Heart left ventricle (tissue), 16 donors: ENCODE measurements at regions not wholly inside any gene's neighbourhood (a gene's known extent, or its start where the extent isn't known, plus 50 kb on each side); places are given as distances from the start of the nearest gene placed in this dataset.

Experiments
- ATAC-seq, 4 donors: fragments of 200-7000 bp; cut with Tn5 transposase; one replicate each; pipeline ENCODE4 v1.9.1; 2020 to 2022; ENCODE audit warnings: moderate library complexity in 4 of 4, mild to moderate bottlenecking in 3 of 4, moderate number of reproducible peaks in 1 of 4
- DNase-seq, 5 donors: peaks; one replicate each; pipeline ENCODE4 v3.0.0-alpha.2; 2020
- H3K27ac ChIP-seq, 12 donors: fragments of 200-600 bp; sonication (generic) in 4 of 12; one replicate each; pipeline versions ENCODE4 v1.5.0 to v1.8.0; 2016 to 2022; ENCODE audit warnings: mild to moderate bottlenecking in 2 of 12
- H3K27me3 ChIP-seq, 9 donors: fragments of 200-600 bp; sonication (generic) in 2 of 9; one replicate each; pipeline versions ENCODE4 v1.5.1 to v1.8.0; 2016 to 2022; ENCODE audit warnings: mild to moderate bottlenecking in 3 of 9
- H3K36me3 ChIP-seq, 9 donors: fragments of 200-600 bp; sonication (generic) in 2 of 9; one replicate each; pipeline versions ENCODE4 v1.5.0 to v1.8.0; 2018 to 2022; ENCODE audit warnings: mild to moderate bottlenecking in 2 of 9
- H3K4me1 ChIP-seq, 12 donors: fragments of 200-600 bp; sonication (generic) in 4 of 12; one replicate each; pipeline versions ENCODE4 v1.5.0 to v1.8.0; 2016 to 2022; ENCODE audit warnings: mild to moderate bottlenecking in 3 of 12
- H3K4me3 ChIP-seq, 12 donors: fragments of 200-600 bp; sonication (generic) in 4 of 12; one replicate each; pipeline versions ENCODE4 v1.5.0 to v1.8.0; 2017 to 2022; ENCODE audit warnings: mild to moderate bottlenecking in 9 of 12, moderate library complexity in 4 of 12
- H3K9me3 ChIP-seq, 12 donors: fragments of 200-600 bp; sonication (generic) in 4 of 12; one replicate each; pipeline versions ENCODE4 v1.5.0 to v1.8.0; 2016 to 2022; ENCODE audit warnings: mild to moderate bottlenecking in 1 of 12
- POLR2A ChIP-seq, 2 donors: fragments of 450-650 bp; IDR thresholded peaks; one replicate each; pipeline ENCODE4 v1.6.1; 2017; ENCODE audit warnings: antibody characterized with exemption in 2 of 2, mild to moderate bottlenecking in 2 of 2, moderate library complexity in 2 of 2
- WGBS, 4 donors: extraction: QIAGEN DNeasy Blood & Tissue Kit in 2 of 4; methylation state at CpG; one replicate each; pipeline versions ENCODE4 v1.1.5 to v1.1.7; 2013 to 2018; 5-methylcytosine and 5-hydroxymethylcytosine counted together
- intact Hi-C, 10 donors: fragments of 100-400 bp; cut with DNase I; formaldehyde crosslinking; loops; one replicate each; pipeline versions ENCODE4 v1.11.1 to v1.14.2; 2022
- TF ChIP-seq, protein P1 (sequence below), 12 donors: fragments of 200-600 bp; sonication (generic) in 4 of 12; IDR thresholded peaks; one replicate each; pipeline versions ENCODE4 v1.5.0 to v1.8.0; 2018 to 2022; ENCODE audit warnings: antibody characterized with exemption in 12 of 12, mild to moderate bottlenecking in 5 of 12
- donor health status: ischemic (EF 13 %, LVEDD 7.1; RV severe dilation, severe dysfunction).
- donor health status: healthy with polysubstance abuse.
- donor health status: DM: no; HTN: yes; CAD: no.
- donor health status: DM: no; HTN: no; CAD: no.
- donor health status: ischemic (EF 25% LVEDD 6.9; RV normal size, moderate dysfunction).
- donor health status: ischemic (EF 25% LVEDD 5.7; RV mildly dilated, moderate dysfunction).
- donor health status: healthy.
- donor health status: DM: yes; HTN: yes; CAD: no.
- donor health status: ischemic (EF 35%, LVEDD 5.7; RV mildly dilated, moderate dysfunction).
- donor health status: nonischemic (EF 11% LVEDD 7.7; RV severe dilation, severe dysfunction).
- donor health status: DM: yes; HTN: yes; CAD: no.
- donor health status: PGD.
- donor health status: ischemic (EF 29% LVEDD 5.4; RV normal size, mild dysfunction).
- donor health status: nonischemic (EF 23%, LVEDD 6.1; RV moderate dilation, normal function).

DNA sequence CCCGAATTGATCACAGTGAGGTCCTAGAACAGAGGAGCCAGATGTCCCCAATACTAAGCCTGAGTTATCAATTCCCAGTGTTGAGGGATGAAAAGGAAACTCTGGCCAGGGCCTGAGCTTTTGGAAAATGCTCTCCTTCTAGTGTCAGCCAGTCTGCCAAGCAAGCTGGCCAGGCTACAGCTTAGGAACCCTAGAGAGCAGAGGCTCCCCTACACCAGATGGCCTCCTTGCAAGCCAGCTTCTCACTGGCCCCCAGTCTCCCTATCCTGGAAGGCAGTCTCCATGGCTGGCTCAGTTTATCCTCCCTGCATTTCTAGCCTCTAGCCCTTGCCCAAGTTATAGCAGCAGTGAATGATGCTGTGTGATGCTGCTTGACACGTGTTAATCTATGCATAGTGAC is 204.7 kb upstream of the WWC1 start:
- intact Hi-C loops = no loop called here
- TF ChIP-seq POLR2A (IDR thresholded peaks at IDR 0.05) = no peak
- TF ChIP-seq, protein P1, sequence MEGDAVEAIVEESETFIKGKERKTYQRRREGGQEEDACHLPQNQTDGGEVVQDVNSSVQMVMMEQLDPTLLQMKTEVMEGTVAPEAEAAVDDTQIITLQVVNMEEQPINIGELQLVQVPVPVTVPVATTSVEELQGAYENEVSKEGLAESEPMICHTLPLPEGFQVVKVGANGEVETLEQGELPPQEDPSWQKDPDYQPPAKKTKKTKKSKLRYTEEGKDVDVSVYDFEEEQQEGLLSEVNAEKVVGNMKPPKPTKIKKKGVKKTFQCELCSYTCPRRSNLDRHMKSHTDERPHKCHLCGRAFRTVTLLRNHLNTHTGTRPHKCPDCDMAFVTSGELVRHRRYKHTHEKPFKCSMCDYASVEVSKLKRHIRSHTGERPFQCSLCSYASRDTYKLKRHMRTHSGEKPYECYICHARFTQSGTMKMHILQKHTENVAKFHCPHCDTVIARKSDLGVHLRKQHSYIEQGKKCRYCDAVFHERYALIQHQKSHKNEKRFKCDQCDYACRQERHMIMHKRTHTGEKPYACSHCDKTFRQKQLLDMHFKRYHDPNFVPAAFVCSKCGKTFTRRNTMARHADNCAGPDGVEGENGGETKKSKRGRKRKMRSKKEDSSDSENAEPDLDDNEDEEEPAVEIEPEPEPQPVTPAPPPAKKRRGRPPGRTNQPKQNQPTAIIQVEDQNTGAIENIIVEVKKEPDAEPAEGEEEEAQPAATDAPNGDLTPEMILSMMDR (IDR thresholded peaks at IDR 0.05) = no peak
- H3K36me3 ChIP-seq = peaks cover 0 to 13% (median 0%) of the 10 kb centered on the region in 9 donors
- no peak overlapping the region for H3K27ac ChIP-seq
- no peak overlapping the region for H3K4me3 ChIP-seq
- DNase-seq = no peak
- H3K4me1 ChIP-seq = peaks cover 0 to 27% (median 4%) of the 10 kb centered on the region in 12 donors
- 48 to 68% (median 59%) methylated on average over 2 of the region's 2 CpGs for whole genome bisulfite sequencing, 4 donors
- H3K9me3 ChIP-seq = peaks cover 0 to 1% (median 0%) of the 10 kb centered on the region in 12 donors
- ATAC-seq = peak in 3 of 4 donors; percentile 29 to 33 (median 30)
- no peaks in the 10 kb centered on the region for H3K27me3 ChIP-seq

DNA sequence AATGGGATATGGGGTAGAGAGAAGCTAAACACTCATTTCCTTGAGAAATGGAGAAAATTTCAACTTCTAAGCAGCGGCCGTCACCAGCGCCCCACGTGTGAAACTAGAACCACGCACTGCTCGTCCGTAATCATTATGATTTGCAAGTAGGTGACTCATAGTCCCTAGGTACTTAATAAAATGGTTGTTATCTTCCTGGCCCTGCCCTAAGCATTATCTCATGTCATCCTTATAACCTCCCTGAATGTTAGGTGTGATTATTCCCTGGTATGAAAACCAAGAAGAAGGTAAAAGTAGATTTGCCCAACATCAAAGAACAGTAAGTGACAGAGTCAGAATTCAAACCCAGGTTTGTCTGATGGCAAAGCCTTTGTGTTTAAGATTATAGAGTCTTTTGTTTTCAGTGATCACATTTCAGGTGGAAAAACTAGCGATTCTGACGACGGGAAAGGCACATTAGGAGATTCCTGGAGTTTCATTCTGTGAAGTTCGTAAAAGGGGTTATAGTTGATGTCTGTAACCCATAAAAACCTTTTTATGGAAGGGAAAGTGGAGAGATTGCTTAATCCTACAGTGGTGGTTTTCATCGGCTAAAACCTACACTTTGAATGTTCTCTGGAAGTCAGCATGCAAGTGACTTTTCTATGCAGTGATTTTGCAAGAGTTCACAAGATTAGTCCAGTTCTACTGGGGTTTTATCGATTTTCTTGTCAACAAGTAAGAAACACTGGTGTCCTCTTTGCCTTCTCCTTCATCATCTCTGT is 202.9 kb upstream of the WWC1 start:
- H3K4me3 ChIP-seq = no peak overlapping the region

DNA sequence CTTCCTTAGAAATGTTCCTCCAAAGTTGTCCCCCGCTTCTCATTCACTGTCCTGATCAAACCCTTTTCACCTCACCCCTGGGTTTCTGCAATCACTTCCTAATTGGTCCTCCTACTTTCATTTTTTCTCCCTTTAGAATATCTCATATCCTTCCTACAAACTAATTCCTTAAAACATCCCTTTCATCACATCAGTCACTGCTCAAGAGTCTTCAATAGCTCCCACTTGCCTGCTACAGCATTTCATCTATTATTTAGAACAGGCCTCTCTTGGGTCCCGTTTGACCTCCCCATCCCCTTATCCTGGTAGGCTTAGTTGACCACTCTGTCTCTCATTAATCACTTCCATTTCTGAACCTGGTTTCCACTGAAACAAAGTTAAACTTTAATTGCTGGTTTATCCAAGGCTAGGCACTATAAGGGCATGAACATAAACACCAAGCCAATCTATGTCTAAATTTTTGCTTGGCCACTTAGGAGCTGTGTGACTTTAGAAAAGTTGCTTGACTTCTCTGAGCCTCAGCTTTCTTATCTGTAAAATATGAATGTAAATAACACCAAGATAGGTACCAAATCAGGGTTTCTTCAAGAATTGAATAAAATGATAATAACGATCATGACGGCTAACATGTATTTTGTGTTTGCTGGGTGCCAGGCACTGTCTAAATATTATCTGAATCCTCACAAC is 202.1 kb upstream of the WWC1 start:
- no peak for DNase-seq
- intact Hi-C loops = no loop called here
- peaks cover 0 to 27% (median 0%) of the 10 kb centered on the region in 9 donors for H3K36me3 ChIP-seq
- H3K4me3 ChIP-seq = no peak overlapping the region
- no peaks in the 10 kb centered on the region for H3K9me3 ChIP-seq
- ATAC-seq = no peak
- peaks cover 0 to 35% (median 4%) of the 10 kb centered on the region in 12 donors for H3K4me1 ChIP-seq
- no peaks in the 10 kb centered on the region for H3K27me3 ChIP-seq
- TF ChIP-seq POLR2A (IDR thresholded peaks at IDR 0.05) = no peak
- H3K27ac ChIP-seq = no peak overlapping the region
- WGBS, 4 donors = 88 to 94% (median 93%) methylated on average over 4 of the region's 4 CpGs

More for the DNA sequence above, 202.9 kb upstream of the WWC1 start:
- Histone ChIP-seq H3K4me1 (peaks cover 0 to 32% (median 4%) of the 10 kb centered on the region in 12 donors), H3K27ac (no peak overlapping the region), H3K9me3 (no peaks in the 10 kb centered on the region), H3K36me3 (peaks cover 0 to 23% (median 0%) of the 10 kb centered on the region in 9 donors), H3K27me3 (no peaks in the 10 kb centered on the region)
- no peak for ATAC-seq
- no peak for DNase-seq
- intact Hi-C loops = loop anchor here in 1 of 10 donors (1.0 kb wide), 1 partner anchor 8 kb away; no protein-coding TSS in a partner anchor
- 75 to 83% (median 76%) methylated on average over 13 of the region's 13 CpGs for WGBS, 4 donors
- TF ChIP-seq, protein P1 (IDR thresholded peaks at IDR 0.05) = no peak
- no peak for TF ChIP-seq POLR2A (IDR thresholded peaks at IDR 0.05)

DNA sequence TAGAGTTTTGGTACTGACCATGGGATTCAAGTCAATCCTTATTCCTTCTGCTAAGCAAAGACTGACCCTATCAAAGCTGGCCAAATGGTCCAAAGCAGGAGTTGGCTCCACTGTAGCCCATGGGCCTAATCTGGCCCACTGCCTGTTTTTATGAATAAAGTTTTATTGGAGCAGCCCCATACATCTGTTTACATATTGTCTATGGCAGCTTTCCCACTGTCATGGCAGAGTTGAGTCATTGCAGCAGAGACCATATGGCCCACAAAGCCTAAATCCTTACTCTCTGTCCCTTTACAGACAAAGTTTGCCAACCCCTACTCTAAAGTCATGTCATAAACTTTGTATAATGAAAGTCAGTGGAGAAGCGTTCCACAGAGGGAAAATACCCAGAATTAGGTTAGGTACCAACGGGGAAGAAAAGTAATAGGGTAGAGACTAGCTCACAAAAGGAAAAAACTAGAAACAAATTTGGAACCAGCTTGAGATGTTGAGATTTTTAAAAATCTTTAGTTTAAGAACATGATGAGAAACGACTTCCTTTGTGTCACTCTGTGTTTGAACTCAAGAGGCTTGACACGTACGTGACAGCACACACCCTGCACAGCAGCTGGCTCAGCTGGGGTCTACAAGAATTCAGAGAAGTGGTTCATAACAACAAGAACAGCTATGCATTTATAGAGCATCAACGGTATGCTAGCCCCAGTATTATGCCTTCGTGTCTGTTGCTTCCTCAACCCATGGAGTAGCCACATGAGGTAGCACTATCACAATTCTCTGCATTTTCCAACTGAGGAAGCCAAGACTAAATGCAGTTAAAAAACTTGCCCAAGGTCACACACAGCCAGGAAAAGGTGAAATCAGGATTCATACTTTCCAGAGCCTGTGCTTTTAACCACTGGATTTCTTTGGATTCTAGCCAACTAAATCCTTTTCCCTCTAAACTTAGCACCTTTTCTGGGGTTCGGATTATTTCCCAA is 198.9 kb upstream of the WWC1 start:
- no peak overlapping the region for H3K4me3 ChIP-seq
- H3K9me3 ChIP-seq = no peaks in the 10 kb centered on the region
- DNase-seq = no peak
- intact Hi-C loops = no loop called here
- peaks cover 0 to 16% (median 0%) of the 10 kb centered on the region in 12 donors for H3K4me1 ChIP-seq
- 60 to 71% (median 67%) methylated on average over 8 of the region's 8 CpGs for WGBS, 4 donors
- H3K36me3 ChIP-seq = peaks cover 0 to 37% (median 0%) of the 10 kb centered on the region in 9 donors
- TF ChIP-seq POLR2A (IDR thresholded peaks at IDR 0.05) = no peak
- TF ChIP-seq, protein P1 (IDR thresholded peaks at IDR 0.05) = no peak
- H3K27me3 ChIP-seq = no peaks in the 10 kb centered on the region
- H3K27ac ChIP-seq = peak overlapping the region in 3 of 12 donors; percentile 7 to 44 (median 18)
- peak in 2 of 4 donors; percentile 14 to 63 for ATAC-seq
